Fibroblast of pulmonary artery (primary cell): ENCODE measurements at regions not wholly inside any gene's neighbourhood (a gene's known extent, or its start where the extent isn't known, plus 50 kb on each side); places are given as distances from the start of the nearest gene placed in this dataset.
"Not testable (repeated sequence)": the region's sequence is repeated elsewhere in the genome, so short reads cannot be mapped to it uniquely, and the experiment has no call there.

Source experiments
- DNase-seq: peaks from one replicate; pipeline ENCODE4 v3.0.0-alpha.2; 2010; ENCODE audit warnings: low read depth
- H3K4me3 ChIP-seq: replicated peaks from 2 replicates; pipeline ENCODE4 v1.5.1; 2011; ENCODE audit warnings: low read depth, mild to moderate bottlenecking, control low read depth, low read length, moderate library complexity
- CTCF ChIP-seq: IDR thresholded peaks from 2 replicates; pipeline ENCODE4 v1.5.1; 2011; ENCODE audit warnings: mild to moderate bottlenecking, control low read depth, low read length, inconsistent platforms; ENCODE audit errors: missing control alignments

DNA sequence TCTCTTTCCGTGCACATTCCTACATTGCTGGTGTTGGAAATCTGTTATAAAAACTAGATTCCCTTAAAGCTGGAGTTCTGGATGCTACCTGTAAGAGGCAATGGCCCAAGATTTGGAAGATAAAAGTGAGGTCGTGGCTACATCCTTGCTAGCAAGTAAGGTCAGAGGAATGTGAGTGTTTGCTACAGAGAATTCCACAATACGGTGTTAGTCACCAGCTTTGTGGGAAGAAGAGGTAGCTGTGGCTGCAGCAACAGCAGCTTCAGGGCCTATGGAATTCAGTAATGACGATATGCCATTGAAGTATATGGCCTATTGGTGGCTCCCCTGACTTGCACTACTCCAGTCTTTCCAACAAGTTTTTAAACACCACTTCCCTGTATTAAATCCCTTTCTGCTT is 227.7 kb upstream of the TMEM260 start:
- H3K4me3 ChIP-seq: no peak overlapping the region
- DNase-seq: peak; percentile 65
- TF ChIP-seq CTCF: no peak

GRCh38 chr14:56352999-56353398 is 226.6 kb upstream of the TMEM260 start:
- no peak overlapping the region for H3K4me3 ChIP-seq
- TF ChIP-seq CTCF: no peak
- DNase-seq: no peak

DNA sequence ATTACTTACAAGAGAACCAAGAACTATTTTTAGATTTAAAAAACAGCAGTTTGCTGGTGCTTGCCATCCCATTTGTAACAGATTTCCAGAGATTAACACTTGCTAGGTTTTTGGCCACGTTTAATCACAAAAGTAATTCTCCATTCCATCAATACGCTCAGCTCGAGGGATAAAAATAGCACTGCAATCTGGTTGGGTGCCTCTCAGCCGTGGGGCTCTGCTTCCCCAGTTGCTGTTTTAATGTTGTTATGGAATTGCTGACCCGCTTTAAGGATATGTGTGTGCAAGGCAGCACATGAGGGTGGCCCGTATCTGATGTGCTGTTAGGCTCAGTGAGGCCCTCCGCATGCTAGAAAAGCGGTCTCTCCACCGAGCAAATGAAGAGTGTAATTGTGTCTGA is 222.2 kb upstream of the TMEM260 start:
- no peak overlapping the region for H3K4me3 ChIP-seq
- no peak for DNase-seq
- no peak for TF ChIP-seq CTCF

DNA sequence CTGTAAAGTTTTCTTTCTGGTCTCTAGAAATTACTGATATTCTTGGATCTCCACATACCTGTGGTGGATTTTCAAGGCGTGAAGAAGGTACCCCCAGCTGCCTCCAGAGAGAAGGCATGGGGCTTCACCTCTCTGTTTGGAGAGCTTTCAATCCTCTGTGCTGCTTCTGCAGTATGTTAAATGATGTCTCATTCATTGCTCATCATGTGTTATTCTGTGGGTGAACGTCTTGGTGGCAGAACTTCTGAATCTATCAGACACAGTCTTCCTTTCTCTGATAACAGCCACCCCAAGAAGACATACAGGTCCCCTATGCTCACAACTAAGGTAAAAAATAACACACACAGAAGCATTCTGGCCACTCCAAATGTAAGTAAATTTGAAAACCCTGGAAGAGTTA is 221.3 kb upstream of the TMEM260 start:
- DNase-seq: no peak
- TF ChIP-seq CTCF: no peak

DNA sequence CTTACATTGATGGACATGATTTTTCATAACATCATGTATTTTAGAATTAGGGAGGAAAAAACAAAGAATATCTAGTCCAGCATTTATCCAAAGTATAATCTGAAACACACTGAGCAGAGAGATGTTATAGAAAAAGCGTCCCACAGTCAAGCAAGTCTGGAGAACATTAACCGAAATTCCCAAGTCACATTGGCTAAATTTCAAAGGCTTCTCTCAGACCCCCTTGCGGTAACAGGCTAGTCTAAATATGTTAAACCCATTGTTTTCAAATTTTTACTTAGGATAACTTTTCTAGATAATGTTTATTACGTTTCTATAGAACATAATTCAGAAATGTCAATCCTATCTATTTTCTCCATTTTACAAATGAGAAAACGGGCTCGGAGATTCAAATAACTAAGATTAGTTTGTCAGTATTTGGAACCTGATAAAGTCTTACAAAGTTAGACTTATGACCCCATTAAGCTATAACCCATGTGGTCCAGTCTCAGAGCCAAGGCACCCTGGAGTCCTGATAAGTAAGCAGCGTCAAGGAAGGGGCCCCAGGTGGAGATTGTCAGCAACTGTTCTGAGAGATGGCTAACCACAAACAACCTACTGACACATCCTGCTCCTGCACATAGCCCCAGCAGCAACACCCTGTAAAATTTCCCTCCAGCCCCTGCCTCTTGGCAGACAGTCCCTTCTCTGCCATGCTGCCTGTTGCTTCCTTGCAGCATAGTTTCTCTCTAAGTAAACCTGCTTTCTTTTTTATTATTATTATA is 220.6 kb upstream of the TMEM260 start:
- TF ChIP-seq CTCF: no peak
- peak; percentile 81 for DNase-seq

More for the DNA sequence above, 221.3 kb upstream of the TMEM260 start:
- H3K4me3 ChIP-seq: no peak overlapping the region

DNA sequence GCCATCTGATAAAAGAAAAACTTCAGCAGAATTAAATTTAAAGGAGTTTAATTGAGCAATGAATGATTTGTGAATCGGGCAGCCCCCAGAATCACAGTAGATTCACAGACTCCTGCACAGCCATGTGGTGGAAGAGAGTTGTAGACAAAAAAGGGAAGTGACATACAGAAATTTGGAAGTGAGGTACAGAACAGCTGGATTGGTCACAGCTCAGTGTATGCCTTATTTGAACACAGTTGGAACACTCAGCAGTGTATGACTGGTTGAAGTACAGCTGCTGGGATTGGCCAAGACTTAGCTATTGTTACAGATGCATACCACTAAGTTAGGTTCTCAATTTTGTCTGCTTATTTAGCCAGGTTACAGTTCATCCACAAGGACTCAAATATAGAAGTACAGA is 213.9 kb upstream of the TMEM260 start:
- DNase-seq: peak; percentile 38
- not testable (repeated sequence) for H3K4me3 ChIP-seq

More for the DNA sequence above, 220.6 kb upstream of the TMEM260 start:
- no peak overlapping the region for H3K4me3 ChIP-seq

GRCh38 chr14:56367416-56367815 is 212.2 kb upstream of the TMEM260 start:
- DNase-seq: no peak
- H3K4me3 ChIP-seq: no peak overlapping the region
- TF ChIP-seq CTCF: no peak
